Endodermal cell (in vitro differentiated cells): ENCODE measurements at regions not wholly inside any gene's neighbourhood (a gene's known extent, or its start where the extent isn't known, plus 50 kb on each side); places are given as distances from the start of the nearest gene placed in this dataset.

Experiments
- DNase-seq: peaks from one replicate; pipeline ENCODE4 v3.0.0-alpha.2; 2017
- H3K27ac ChIP-seq: 2 replicates; pipeline ENCODE4 v1.5.1; 2013; ENCODE audit warnings: mild to moderate bottlenecking, low read depth, low read length, moderate library complexity
- H3K27me3 ChIP-seq: 2 replicates; pipeline ENCODE4 v1.6.1; 2013; ENCODE audit warnings: mild to moderate bottlenecking, low read length, moderate library complexity; ENCODE audit not compliant: insufficient read depth, control insufficient read depth, poor library complexity, severe bottlenecking
- H3K36me3 ChIP-seq: 2 replicates; pipeline ENCODE4 v1.7.0; 2013; ENCODE audit warnings: mild to moderate bottlenecking, low read length, moderate library complexity; ENCODE audit not compliant: control insufficient read depth, insufficient read depth
- H3K4me1 ChIP-seq: one replicate; pipeline ENCODE4 v1.7.0; 2013; ENCODE audit warnings: low read length; ENCODE audit not compliant: control insufficient read depth, insufficient read depth
- H3K4me3 ChIP-seq: 2 replicates; pipeline ENCODE4 v1.5.1; 2013; ENCODE audit warnings: mild to moderate bottlenecking, low read length, moderate library complexity
- H3K9ac ChIP-seq: 2 replicates; pipeline ENCODE4 v1.6.1; 2013; ENCODE audit warnings: mild to moderate bottlenecking, low read length, moderate library complexity; ENCODE audit not compliant: poor library complexity, severe bottlenecking; ENCODE audit errors: extremely low read depth
- H3K9me3 ChIP-seq: 2 replicates; pipeline ENCODE4 v1.6.1; 2013; ENCODE audit warnings: mild to moderate bottlenecking, low read length, moderate library complexity; ENCODE audit not compliant: control insufficient read depth
- H3K27ac Mint-ChIP-seq: 2 replicates; pipeline ENCODE4 v1.8.0; 2020; ENCODE audit warnings: mixed read lengths
- H3K27me3 Mint-ChIP-seq: 2 replicates; pipeline ENCODE4 v1.8.0; 2021; ENCODE audit warnings: mild to moderate bottlenecking, mixed read lengths; ENCODE audit not compliant: insufficient read depth
- H3K36me3 Mint-ChIP-seq: 2 replicates; pipeline ENCODE4 v1.8.0; 2020; ENCODE audit warnings: low read depth, mixed read lengths
- H3K4me1 Mint-ChIP-seq: 2 replicates; pipeline ENCODE4 v1.8.0; 2020; ENCODE audit warnings: mixed read lengths
- H3K4me3 Mint-ChIP-seq: 2 replicates; pipeline ENCODE4 v1.8.0; 2020; ENCODE audit warnings: mild to moderate bottlenecking, moderate library complexity, mixed read lengths
- H3K9me3 Mint-ChIP-seq: 2 replicates; pipeline ENCODE4 v1.8.0; 2020; ENCODE audit warnings: mild to moderate bottlenecking, mixed read lengths
- WGBS, 2 experiments: methylation state at CpG; one replicate each; pipeline versions ENCODE4 v1.1.5 to v1.1.7; 2013; ENCODE audit warnings: missing lambda C conversion rate in 2 of 2, mixed read lengths in 1 of 2; ENCODE audit not compliant: insufficient coverage in 1 of 2, insufficient read length in 1 of 2; 5-methylcytosine and 5-hydroxymethylcytosine counted together
- TF ChIP-seq, protein P1 (sequence below): fragments of 200-600 bp; sonication (generic); conservative IDR thresholded peaks from 2 replicates; pipeline ENCODE4 v1.5.0; 2021; ENCODE audit warnings: antibody characterized with exemption, mild to moderate bottlenecking

DNA sequence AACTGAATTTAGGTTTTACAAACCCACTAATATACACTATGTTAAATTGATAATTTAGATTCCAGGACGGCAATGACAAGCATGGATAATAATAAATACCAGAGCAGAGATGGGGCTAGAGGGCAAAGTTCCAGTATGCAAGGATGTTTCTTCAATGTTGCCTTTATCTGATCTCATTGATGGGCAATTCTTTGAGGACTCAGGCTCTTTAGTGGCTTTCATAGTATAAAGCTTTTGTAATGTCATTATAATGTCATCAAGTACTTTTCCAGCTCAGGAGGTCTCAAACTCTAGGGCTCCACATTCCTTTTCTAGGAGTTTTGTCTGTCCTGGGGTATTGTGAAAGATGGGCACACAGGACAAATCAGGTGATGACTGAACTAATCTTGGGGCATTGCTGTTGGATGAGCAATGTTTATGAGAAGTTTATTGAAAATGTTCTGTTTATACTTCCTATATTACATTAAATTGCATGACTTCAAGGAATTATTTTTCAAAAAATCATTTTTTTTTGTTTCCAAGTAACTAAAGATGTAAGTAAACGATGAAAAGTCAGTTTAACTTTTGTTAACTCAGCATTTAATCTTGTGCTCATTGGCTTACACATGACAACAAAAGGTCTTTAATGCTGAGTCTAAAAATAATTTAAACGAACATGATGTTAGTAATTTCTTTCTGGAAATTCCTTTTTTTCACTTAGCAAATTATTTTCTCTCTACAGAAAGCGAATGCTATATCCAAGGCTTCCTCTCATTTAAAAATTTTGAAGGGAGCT, 116.4 kb downstream of the OXSM start:
- Histone ChIP-seq H3K36me3 (no peaks in the 10 kb centered on the region), H3K4me3 (no peak overlapping the region), H3K9me3 (no peaks in the 10 kb centered on the region), H3K27ac (no peak overlapping the region), H3K27me3 (no peaks in the 10 kb centered on the region), H3K9ac (no peak overlapping the region), H3K4me1 (no peaks in the 10 kb centered on the region)
- H3K36me3 Mint-ChIP-seq = no peaks in the 10 kb centered on the region
- peaks cover 12% of the 10 kb centered on the region for H3K4me1 Mint-ChIP-seq
- 81 to 85% methylated on average over 3 to 4 of the region's 4 CpGs for WGBS, 2 experiments
- no peak overlapping the region for H3K4me3 Mint-ChIP-seq
- H3K9me3 Mint-ChIP-seq = no peaks in the 10 kb centered on the region
- no peak for DNase-seq
- no peaks in the 10 kb centered on the region for H3K27me3 Mint-ChIP-seq
- TF ChIP-seq, protein P1, sequence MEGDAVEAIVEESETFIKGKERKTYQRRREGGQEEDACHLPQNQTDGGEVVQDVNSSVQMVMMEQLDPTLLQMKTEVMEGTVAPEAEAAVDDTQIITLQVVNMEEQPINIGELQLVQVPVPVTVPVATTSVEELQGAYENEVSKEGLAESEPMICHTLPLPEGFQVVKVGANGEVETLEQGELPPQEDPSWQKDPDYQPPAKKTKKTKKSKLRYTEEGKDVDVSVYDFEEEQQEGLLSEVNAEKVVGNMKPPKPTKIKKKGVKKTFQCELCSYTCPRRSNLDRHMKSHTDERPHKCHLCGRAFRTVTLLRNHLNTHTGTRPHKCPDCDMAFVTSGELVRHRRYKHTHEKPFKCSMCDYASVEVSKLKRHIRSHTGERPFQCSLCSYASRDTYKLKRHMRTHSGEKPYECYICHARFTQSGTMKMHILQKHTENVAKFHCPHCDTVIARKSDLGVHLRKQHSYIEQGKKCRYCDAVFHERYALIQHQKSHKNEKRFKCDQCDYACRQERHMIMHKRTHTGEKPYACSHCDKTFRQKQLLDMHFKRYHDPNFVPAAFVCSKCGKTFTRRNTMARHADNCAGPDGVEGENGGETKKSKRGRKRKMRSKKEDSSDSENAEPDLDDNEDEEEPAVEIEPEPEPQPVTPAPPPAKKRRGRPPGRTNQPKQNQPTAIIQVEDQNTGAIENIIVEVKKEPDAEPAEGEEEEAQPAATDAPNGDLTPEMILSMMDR = no peak
- no peak overlapping the region for H3K27ac Mint-ChIP-seq

DNA sequence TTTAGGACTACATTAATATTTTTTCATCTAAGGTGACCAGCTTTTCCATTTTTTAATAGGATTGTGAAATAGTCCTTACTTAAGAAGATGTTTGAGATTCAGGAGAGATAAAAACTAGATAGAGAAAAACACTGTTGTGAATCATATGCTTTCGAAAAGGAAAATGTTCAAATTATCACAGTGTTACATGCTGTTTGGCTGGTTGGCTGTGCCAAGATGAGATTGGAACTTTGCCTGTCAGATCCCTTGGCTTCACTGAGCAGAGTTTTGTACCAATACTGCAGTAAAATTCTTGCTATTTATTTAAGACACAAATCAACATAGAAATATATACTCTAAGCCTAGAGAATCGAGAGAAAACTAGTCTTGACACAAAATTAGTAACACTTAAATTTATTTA, 117.2 kb downstream of the OXSM start:
- no peaks in the 10 kb centered on the region for H3K36me3 Mint-ChIP-seq

DNA sequence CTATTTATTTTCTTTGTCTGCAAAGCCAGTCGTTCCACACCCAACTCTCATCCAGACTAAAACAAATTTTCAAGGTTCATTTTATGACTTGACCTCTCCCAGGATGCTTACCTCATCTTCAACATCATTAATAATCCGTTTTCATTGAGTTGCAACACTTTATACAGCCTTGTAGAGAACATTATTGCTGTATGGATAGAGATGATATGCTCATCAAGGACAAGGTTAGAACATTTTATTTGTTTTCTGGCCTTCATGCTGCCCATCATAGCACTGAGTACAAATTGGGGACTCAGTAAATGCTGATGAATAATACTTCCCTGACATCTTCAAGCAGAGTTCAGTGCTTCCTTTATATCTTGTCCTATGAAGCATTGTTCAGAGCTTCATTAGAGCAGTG, 120.2 kb downstream of the OXSM start:
- 81 to 90% methylated on average over 1 to 2 of the region's 2 CpGs for WGBS, 2 experiments
- H3K4me3 Mint-ChIP-seq = no peak overlapping the region

More for the DNA sequence above, 117.2 kb downstream of the OXSM start:
- H3K36me3 ChIP-seq = no peaks in the 10 kb centered on the region
- DNase-seq = no peak
- peaks cover 7% of the 10 kb centered on the region for H3K4me1 Mint-ChIP-seq
- no peak overlapping the region for H3K4me3 Mint-ChIP-seq
- H3K27me3 Mint-ChIP-seq = no peaks in the 10 kb centered on the region
- no peak overlapping the region for H3K4me3 ChIP-seq
- TF ChIP-seq, protein P1 = no peak
- no peak overlapping the region for H3K9ac ChIP-seq
- H3K9me3 Mint-ChIP-seq = no peaks in the 10 kb centered on the region
- H3K27ac Mint-ChIP-seq = no peak overlapping the region
- H3K27me3 ChIP-seq = no peaks in the 10 kb centered on the region
- no peaks in the 10 kb centered on the region for H3K4me1 ChIP-seq
- H3K9me3 ChIP-seq = no peaks in the 10 kb centered on the region
- no peak overlapping the region for H3K27ac ChIP-seq
- WGBS, 2 experiments = 85 to 100% methylated on average over 1 to 2 of the region's 2 CpGs

More for the DNA sequence above, 120.2 kb downstream of the OXSM start:
- Mint-ChIP-seq H3K27ac (no peak overlapping the region), H3K9me3 (no peaks in the 10 kb centered on the region), H3K27me3 (no peaks in the 10 kb centered on the region), H3K36me3 (no peaks in the 10 kb centered on the region), H3K4me1 (no peaks in the 10 kb centered on the region)
- H3K27me3 ChIP-seq = no peaks in the 10 kb centered on the region
- no peaks in the 10 kb centered on the region for H3K9me3 ChIP-seq
- no peaks in the 10 kb centered on the region for H3K36me3 ChIP-seq
- no peak overlapping the region for H3K27ac ChIP-seq
- TF ChIP-seq, protein P1 = no peak
- no peak overlapping the region for H3K9ac ChIP-seq
- no peak for DNase-seq
- no peaks in the 10 kb centered on the region for H3K4me1 ChIP-seq
- no peak overlapping the region for H3K4me3 ChIP-seq
